ENCODE measurements at regions not wholly inside any gene's neighbourhood (a gene's known extent, or its start where the extent isn't known, plus 50 kb on each side); places are given as distances from the start of the nearest gene placed in this dataset.

- H2BK120ac ChIP-seq (ENCODE audit: low read depth, low read length): no peak overlapping the region
- H3K36me3 ChIP-seq (ENCODE audit: control insufficient read depth in 1 of 2, insufficient read depth in 2 of 2, low read depth in 1 of 2, low read length in 2 of 2): no peaks in the 10 kb centered on the region
- H3K4me3 ChIP-seq (ENCODE audit: insufficient read depth in 1 of 2, low read depth in 1 of 2, low read length in 2 of 2): no peak overlapping the region
- H2AFZ ChIP-seq (ENCODE audit: low read depth, low read length): no peak overlapping the region
- no peaks in the 10 kb centered on the region for H3K79me1 ChIP-seq (replicated peaks; ENCODE audit: low read length, poor library complexity, severe bottlenecking)
- no peak overlapping the region for H2BK12ac ChIP-seq (ENCODE audit: low read length in 2 of 2)
- H3K4me1 ChIP-seq (ENCODE audit: control insufficient read depth, insufficient read depth, low read depth, low read length): no peaks in the 10 kb centered on the region
- no peak overlapping the region for H3K4me2 ChIP-seq (ENCODE audit: low read length, poor library complexity, severe bottlenecking)
- no peak overlapping the region for H3K23ac ChIP-seq (ENCODE audit: low read length in 2 of 2)
- no peak overlapping the region for H3K18ac ChIP-seq (ENCODE audit: low read depth in 1 of 2, low read length in 2 of 2)
- no peak overlapping the region for H3K4ac ChIP-seq (ENCODE audit: low read depth in 1 of 2, low read length in 2 of 2)
- H2BK5ac ChIP-seq (ENCODE audit: low read depth, low read length, poor library complexity, severe bottlenecking): no peak overlapping the region
- no peak overlapping the region for H4K91ac ChIP-seq (ENCODE audit: low read length)
- no peak overlapping the region for H3K9ac ChIP-seq (ENCODE audit: low read length)
- no peak overlapping the region for H2AK5ac ChIP-seq (ENCODE audit: low read length, severe bottlenecking)
- no peak overlapping the region for H2BK15ac ChIP-seq (ENCODE audit: low read depth, poor library complexity, severe bottlenecking)
- H3K9me3 ChIP-seq (ENCODE audit: control insufficient read depth, low read length): no peaks in the 10 kb centered on the region
- H4K8ac ChIP-seq (ENCODE audit: low read length): no peak overlapping the region
- DNase-seq: no peak
- no peak overlapping the region for H3K27ac ChIP-seq (ENCODE audit: low read length, poor library complexity, severe bottlenecking)
- no peaks in the 10 kb centered on the region for H3K27me3 ChIP-seq (ENCODE audit: control insufficient read depth in 1 of 2, insufficient read depth in 1 of 2, low read length in 2 of 2)
- no peak overlapping the region for H3K14ac ChIP-seq (ENCODE audit: low read length in 2 of 2)
Observed at GRCh38 chr10:27440021-27440420, 64.1 kb upstream of the RAB18 start.

- Histone ChIP-seq H4K8ac (ENCODE audit: low read length) (no peak overlapping the region), H3K79me1 (replicated peaks; ENCODE audit: low read length, poor library complexity, severe bottlenecking) (no peaks in the 10 kb centered on the region), H2AK5ac (ENCODE audit: low read length, severe bottlenecking) (no peak overlapping the region), H2BK15ac (ENCODE audit: low read depth, poor library complexity, severe bottlenecking) (no peak overlapping the region), H2BK12ac (ENCODE audit: low read length in 2 of 2) (no peak overlapping the region), H3K4me2 (ENCODE audit: low read length, poor library complexity, severe bottlenecking) (no peak overlapping the region), H3K9me3 (ENCODE audit: control insufficient read depth, low read length) (no peaks in the 10 kb centered on the region), H2BK120ac (ENCODE audit: low read depth, low read length) (no peak overlapping the region), H3K36me3 (ENCODE audit: control insufficient read depth in 1 of 2, insufficient read depth in 2 of 2, low read depth in 1 of 2, low read length in 2 of 2) (no peaks in the 10 kb centered on the region), H3K4ac (ENCODE audit: low read depth in 1 of 2, low read length in 2 of 2) (no peak overlapping the region), H3K9ac (ENCODE audit: low read length) (no peak overlapping the region), H3K18ac (ENCODE audit: low read depth in 1 of 2, low read length in 2 of 2) (no peak overlapping the region), H3K14ac (ENCODE audit: low read length in 2 of 2) (no peak overlapping the region), H3K23ac (ENCODE audit: low read length in 2 of 2) (no peak overlapping the region), H4K91ac (ENCODE audit: low read length) (no peak overlapping the region), H3K4me3 (ENCODE audit: insufficient read depth in 1 of 2, low read depth in 1 of 2, low read length in 2 of 2) (no peak overlapping the region), H3K27me3 (ENCODE audit: control insufficient read depth in 1 of 2, insufficient read depth in 1 of 2, low read length in 2 of 2) (no peaks in the 10 kb centered on the region), H2BK5ac (ENCODE audit: low read depth, low read length, poor library complexity, severe bottlenecking) (no peak overlapping the region), H3K27ac (ENCODE audit: low read length, poor library complexity, severe bottlenecking) (no peak overlapping the region), H3K4me1 (ENCODE audit: control insufficient read depth, insufficient read depth, low read depth, low read length) (no peaks in the 10 kb centered on the region), H2AFZ (ENCODE audit: low read depth, low read length) (no peak overlapping the region)
- DNase-seq: no peak
- WGBS: no CpG with 5 or more reads among the region's 1 CpG
Observed at GRCh38 chr10:27439101-27439500, 65.0 kb upstream of the RAB18 start.

GRCh38 chr10:27437775-27438174, 66.3 kb upstream of the RAB18 start:
- Histone ChIP-seq H3K4ac (ENCODE audit: low read depth in 1 of 2, low read length in 2 of 2) (no peak overlapping the region), H4K91ac (ENCODE audit: low read length) (no peak overlapping the region), H3K4me1 (ENCODE audit: control insufficient read depth, insufficient read depth, low read depth, low read length) (no peaks in the 10 kb centered on the region), H3K4me2 (ENCODE audit: low read length, poor library complexity, severe bottlenecking) (no peak overlapping the region), H2BK5ac (ENCODE audit: low read depth, low read length, poor library complexity, severe bottlenecking) (no peak overlapping the region), H3K27me3 (ENCODE audit: control insufficient read depth in 1 of 2, insufficient read depth in 1 of 2, low read length in 2 of 2) (no peaks in the 10 kb centered on the region), H3K9ac (ENCODE audit: low read length) (no peak overlapping the region), H2BK15ac (ENCODE audit: low read depth, poor library complexity, severe bottlenecking) (no peak overlapping the region), H3K18ac (ENCODE audit: low read depth in 1 of 2, low read length in 2 of 2) (no peak overlapping the region), H3K27ac (ENCODE audit: low read length, poor library complexity, severe bottlenecking) (no peak overlapping the region), H2AFZ (ENCODE audit: low read depth, low read length) (no peak overlapping the region), H2BK120ac (ENCODE audit: low read depth, low read length) (no peak overlapping the region), H4K8ac (ENCODE audit: low read length) (no peak overlapping the region), H3K9me3 (ENCODE audit: control insufficient read depth, low read length) (peaks cover 4% of the 10 kb centered on the region), H2AK5ac (ENCODE audit: low read length, severe bottlenecking) (no peak overlapping the region), H3K23ac (ENCODE audit: low read length in 2 of 2) (no peak overlapping the region), H2BK12ac (ENCODE audit: low read length in 2 of 2) (no peak overlapping the region), H3K4me3 (ENCODE audit: insufficient read depth in 1 of 2, low read depth in 1 of 2, low read length in 2 of 2) (no peak overlapping the region), H3K36me3 (ENCODE audit: control insufficient read depth in 1 of 2, insufficient read depth in 2 of 2, low read depth in 1 of 2, low read length in 2 of 2) (no peaks in the 10 kb centered on the region), H3K14ac (ENCODE audit: low read length in 2 of 2) (no peak overlapping the region), H3K79me1 (replicated peaks; ENCODE audit: low read length, poor library complexity, severe bottlenecking) (no peaks in the 10 kb centered on the region)
- no peak for DNase-seq

GRCh38 chr10:27436710-27437109, 67.4 kb upstream of the RAB18 start:
- Histone ChIP-seq H3K36me3 (ENCODE audit: control insufficient read depth in 1 of 2, insufficient read depth in 2 of 2, low read depth in 1 of 2, low read length in 2 of 2) (no peaks in the 10 kb centered on the region), H3K23ac (ENCODE audit: low read length in 2 of 2) (no peak overlapping the region), H3K27me3 (ENCODE audit: control insufficient read depth in 1 of 2, insufficient read depth in 1 of 2, low read length in 2 of 2) (no peaks in the 10 kb centered on the region), H3K79me1 (replicated peaks; ENCODE audit: low read length, poor library complexity, severe bottlenecking) (no peaks in the 10 kb centered on the region), H2BK12ac (ENCODE audit: low read length in 2 of 2) (no peak overlapping the region), H2AK5ac (ENCODE audit: low read length, severe bottlenecking) (no peak overlapping the region), H3K18ac (ENCODE audit: low read depth in 1 of 2, low read length in 2 of 2) (no peak overlapping the region), H3K4me1 (ENCODE audit: control insufficient read depth, insufficient read depth, low read depth, low read length) (no peaks in the 10 kb centered on the region), H3K14ac (ENCODE audit: low read length in 2 of 2) (no peak overlapping the region), H2BK5ac (ENCODE audit: low read depth, low read length, poor library complexity, severe bottlenecking) (no peak overlapping the region), H4K91ac (ENCODE audit: low read length) (no peak overlapping the region), H2BK15ac (ENCODE audit: low read depth, poor library complexity, severe bottlenecking) (no peak overlapping the region), H3K27ac (ENCODE audit: low read length, poor library complexity, severe bottlenecking) (no peak overlapping the region), H3K9me3 (ENCODE audit: control insufficient read depth, low read length) (peaks cover 11% of the 10 kb centered on the region), H3K4me3 (ENCODE audit: insufficient read depth in 1 of 2, low read depth in 1 of 2, low read length in 2 of 2) (no peak overlapping the region), H4K8ac (ENCODE audit: low read length) (no peak overlapping the region), H2BK120ac (ENCODE audit: low read depth, low read length) (no peak overlapping the region), H2AFZ (ENCODE audit: low read depth, low read length) (no peak overlapping the region), H3K4ac (ENCODE audit: low read depth in 1 of 2, low read length in 2 of 2) (no peak overlapping the region), H3K4me2 (ENCODE audit: low read length, poor library complexity, severe bottlenecking) (no peak overlapping the region), H3K9ac (ENCODE audit: low read length) (no peak overlapping the region)
- no peak for DNase-seq
- WGBS: 80% methylated on average over 7 of the region's 8 CpGs

Measured in mesenchymal stem cell (in vitro differentiated cells and primary cell).